HPDE6-E6E7 (cell line): ENCODE measurements at regions not wholly inside any gene's neighbourhood (a gene's known extent, or its start where the extent isn't known, plus 50 kb on each side); places are given as distances from the start of the nearest gene placed in this dataset.

ENCODE experiments used
- DNase-seq: peaks from one replicate; pipeline ENCODE4 v3.0.0; 2011; ENCODE audit warnings: missing footprints; ENCODE audit errors: extremely low spot score

DNA sequence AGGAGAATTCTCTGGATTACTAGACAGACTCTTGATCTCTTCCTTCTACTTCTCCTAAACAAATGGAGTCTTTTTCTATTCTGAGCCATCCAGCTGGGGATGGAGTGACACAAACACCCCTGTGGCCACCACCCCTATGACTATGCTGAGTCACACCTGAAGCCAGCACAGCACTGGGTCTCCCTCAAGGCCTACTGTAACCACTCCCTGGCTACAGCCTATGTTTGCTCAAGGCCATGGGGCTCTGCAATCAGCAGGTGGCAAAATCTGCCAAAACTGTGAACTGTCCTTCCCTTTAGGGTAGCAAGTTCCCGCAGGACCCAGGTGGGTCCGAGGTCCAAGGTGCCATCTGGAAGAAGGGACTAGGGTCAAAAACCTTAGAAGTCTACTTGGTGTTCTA lies 132.3 kb downstream of the TINAG start:
- DNase-seq, result no peak

DNA sequence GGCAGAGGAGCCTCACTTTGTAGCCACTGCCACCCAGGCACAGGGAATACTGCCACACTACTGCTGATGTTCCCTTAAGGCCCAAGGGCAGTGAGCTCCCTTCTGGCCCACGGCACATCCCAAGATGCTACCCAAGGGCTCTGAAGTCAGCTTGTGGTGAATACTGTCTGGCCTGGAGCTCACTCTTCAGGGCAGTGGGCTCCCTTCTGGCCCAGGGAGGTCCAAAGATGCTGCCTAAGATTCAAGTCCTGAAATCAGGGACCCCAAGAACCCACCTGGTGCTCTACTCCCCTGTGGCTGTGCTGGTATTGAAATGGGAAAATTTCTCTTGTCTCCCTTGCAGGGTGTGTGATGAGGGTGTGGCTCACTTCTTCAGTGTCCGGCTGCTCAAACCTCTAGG lies 132.8 kb downstream of the TINAG start:
- DNase-seq, result no peak

DNA sequence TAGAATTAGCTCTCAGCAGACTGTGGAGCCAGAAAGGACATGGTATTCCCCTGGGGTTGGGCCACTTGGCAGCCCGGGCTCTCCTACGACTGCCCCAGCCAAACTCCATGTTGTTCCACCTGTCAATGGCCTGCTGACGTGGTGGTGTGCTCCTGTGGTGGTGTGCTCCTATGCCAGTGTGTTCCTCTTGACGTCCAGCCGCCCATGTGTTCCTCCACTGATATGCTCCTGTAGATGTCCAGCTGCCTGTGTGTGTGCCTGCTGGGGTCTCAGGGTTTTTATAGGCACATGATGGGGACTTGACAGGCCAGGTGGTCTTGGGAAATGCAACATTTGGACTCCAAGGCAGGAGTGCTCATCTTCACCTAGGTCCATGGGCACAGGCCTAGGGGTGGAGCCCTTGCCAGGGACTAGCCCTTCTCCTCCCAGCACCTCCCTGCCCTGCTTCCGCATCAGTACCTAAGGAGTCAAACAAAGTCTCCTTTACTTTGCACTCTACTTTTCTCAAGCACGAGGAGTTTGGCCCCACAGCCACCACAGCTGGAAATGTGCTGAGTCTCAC lies 133.5 kb downstream of the TINAG start:
- DNase-seq, result no peak

DNA sequence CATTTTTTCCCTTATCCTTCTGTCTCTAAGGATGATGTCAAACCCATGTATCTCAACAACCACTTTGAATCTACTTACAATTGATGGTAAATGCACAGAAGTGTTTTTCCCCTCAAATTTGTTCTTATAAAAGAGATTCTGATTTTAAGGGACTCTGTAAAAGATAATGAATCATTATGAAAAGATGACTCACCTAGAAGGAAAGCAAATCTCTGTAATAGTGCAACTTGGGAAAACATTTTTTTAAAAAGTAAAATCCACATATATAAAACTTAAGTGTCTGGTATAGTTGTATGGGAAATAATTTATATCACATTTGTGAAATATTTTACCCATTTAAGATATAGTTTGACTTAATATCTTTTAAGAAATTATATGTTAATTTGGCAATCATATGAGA lies 137.0 kb downstream of the TINAG start:
- DNase-seq, result no peak

DNA sequence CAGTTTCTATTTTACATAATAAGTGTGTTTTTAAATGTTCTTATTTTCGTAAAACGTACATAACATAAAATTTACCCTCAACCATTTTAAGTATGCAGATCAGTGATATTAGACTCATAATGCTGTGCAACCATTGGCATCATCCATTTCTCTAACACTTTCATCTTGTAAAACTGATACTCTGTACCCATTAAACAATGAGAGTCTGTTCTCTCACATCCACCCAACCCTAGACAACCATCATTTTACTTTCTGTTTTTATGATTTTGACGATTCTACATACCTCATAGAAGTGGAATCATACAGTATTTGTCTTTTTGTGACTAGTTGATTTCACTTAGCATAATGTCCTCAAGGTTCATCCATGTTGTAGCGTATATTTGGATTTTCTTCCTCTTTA lies 140.4 kb downstream of the TINAG start:
- no peak for DNase-seq

DNA sequence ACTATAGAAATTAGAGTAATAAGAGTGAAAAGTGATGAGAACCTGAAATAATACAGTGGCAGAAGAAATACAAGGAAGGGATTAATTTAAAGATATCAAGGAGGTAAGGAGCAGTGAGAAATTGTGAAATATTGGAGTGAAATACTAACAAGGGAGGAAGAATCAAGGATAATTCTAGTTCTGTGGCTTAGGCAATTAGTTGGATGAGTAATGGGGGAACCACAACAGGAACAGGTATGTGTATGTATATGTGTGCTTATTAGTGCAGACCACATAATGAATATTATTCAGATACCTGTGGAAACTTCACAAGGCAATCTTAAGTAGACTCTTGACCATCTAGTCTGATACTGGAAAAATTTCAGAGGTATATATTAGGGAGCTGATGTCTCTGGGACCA lies 143.3 kb downstream of the TINAG start:
- no peak for DNase-seq

DNA sequence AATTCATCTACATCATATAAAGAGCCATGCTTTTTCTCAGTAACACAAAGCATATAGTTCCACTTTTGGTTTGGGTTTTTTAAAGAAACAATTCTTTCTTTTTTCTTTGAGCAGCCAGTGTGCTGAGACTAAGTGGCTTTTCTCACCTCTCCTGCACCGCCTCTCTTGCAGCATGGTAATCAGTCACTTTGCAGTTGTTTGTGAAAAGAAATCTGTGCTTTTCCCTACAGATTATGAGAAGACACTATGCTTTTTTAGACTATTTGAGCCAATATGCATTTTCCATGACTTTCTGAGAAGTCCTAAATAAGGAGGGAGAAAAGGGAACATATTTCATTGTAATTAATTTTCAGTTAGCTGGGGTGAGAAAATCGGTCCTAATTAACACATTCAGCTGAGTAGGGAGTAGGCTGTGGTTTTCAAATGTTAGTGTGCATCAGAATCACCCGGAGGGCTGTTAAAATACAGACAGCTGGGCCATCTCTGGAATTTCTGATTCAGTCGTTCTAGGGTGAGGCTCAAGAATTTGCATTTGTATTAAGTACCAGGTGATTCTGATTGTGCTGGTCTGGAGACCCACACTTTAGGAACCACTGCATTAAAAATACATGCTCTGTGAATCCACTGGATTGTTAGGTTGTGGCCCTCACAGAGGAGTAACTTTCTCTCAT lies 155.2 kb downstream of the TINAG start:
- no peak for DNase-seq

DNA sequence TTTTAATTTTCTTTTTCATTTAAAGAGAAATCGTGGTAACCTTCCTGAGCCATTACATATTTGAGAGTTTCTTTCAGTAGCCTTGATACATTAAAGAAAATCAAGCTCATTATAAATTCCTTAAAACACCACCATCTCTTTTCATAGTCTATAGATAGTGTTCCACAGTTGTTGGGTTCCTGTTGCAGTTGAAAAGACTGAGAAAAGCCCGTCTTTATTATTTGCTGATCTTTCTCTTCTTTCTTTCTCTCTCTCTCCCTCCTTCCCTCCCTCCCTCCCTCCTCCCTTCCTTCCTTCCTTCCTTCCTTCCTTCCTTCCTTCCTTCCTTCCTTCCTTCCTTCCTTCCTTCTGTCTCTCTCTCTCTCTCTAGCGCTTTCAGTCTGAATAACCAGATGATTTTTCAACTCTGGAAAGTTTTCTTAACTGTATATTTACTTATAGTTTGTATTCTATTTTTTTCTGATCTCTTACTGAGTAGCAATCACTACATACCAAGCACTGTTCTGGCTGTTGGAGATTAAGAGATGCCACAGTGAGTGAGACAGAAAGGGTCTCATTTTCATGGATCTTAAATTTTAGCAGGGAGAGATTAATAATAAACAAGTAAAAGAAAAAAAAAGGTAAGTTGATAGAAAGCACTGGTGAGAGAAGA lies 157.5 kb downstream of the TINAG start:
- DNase-seq, result no peak

DNA sequence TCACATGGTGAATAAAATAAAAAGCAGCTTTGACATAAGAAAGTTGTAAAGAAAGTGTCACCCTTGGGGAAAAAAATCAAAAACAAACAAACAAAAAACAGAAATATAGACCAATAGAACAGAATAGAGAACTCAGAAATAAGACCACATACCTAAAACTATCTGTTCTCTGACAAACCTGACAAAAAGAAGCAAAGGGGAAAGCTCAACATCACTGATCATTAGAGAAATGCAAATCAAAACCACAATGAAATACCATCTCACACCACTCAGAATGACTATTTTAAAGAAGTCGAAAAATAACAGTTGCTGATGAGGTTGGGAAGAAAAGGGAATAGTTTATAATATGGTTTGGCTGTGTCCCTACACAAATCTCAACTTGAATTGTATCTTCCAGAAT lies 159.1 kb downstream of the TINAG start:
- DNase-seq, result no peak

DNA sequence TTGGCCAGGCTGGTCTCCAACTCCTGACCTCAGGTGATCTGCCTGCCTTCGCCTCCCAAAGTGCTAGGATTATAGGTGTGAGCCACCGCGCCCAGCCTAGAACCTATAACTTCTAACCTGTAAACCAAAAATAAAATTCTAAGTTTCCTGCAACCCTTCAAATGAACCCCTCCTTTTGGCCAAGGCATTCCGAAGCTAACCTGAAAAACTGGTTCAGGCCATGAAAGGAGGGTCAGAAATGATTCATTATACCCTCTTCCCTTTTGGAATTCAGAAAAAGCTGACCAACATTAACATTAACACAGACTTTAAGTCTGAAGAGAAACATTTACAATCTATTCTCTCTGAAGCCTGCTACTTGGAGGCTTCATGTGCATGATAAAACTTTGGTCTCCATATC lies 165.1 kb downstream of the TINAG start:
- DNase-seq, result peak; percentile 6

DNA sequence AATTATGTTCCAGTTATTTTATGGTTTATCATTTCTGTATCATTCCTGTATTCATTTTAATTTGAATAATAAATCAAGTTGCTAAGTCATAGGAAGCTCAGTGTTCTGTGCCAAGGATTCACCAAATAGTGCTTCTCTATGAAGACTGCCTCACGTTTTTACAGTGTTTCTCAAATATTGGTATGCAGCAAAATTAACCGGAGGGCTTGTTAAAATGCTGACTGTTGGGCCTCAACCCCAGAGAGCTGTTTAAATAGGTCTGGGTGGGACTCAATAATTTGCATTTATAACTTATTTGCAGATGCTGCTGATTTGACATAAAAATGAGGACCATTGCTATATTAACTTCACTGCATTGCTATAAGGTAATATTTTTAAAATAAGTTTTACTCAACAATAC lies 166.7 kb downstream of the TINAG start:
- no peak for DNase-seq

DNA sequence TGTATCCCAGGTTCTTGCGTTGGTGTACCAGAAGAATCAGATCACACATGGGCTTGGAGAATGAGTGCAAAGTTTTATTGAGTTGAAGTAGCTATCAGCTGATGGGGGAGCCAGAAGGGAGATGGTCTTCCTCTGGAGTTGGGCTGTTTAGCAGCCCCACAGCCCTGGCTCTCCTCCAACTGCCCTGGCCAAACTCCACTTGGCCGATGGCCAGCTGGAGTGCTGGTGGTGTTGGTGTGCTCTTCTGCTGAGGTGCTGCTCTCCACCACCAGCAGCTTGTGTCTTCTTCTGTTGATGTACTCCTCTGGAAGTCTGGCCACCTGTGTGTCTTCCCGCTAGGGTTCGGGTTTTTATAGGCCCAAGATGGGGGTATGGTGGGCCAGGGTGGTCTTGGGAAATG lies 172.8 kb downstream of the TINAG start:
- no peak for DNase-seq

DNA sequence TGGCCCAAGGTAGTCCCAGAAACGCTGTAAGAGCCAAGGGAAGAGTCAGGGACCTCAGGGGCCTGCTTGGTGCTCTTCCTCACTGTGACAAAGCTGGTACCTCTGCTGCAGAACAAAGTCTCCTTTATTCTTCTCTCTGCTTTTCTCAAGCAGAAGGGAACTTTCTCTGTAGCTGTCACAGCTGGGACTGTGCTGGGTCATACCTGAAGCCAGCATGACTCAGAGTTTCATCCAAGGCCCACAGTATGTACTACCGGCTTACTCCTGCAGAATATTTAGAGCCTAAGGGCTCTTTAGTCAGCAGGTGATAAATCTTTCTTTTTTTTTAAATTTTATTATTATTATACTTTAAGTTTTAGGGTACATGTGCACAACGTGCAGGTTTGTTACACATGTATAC lies 183.2 kb downstream of the TINAG start:
- DNase-seq, result peak; percentile 50

DNA sequence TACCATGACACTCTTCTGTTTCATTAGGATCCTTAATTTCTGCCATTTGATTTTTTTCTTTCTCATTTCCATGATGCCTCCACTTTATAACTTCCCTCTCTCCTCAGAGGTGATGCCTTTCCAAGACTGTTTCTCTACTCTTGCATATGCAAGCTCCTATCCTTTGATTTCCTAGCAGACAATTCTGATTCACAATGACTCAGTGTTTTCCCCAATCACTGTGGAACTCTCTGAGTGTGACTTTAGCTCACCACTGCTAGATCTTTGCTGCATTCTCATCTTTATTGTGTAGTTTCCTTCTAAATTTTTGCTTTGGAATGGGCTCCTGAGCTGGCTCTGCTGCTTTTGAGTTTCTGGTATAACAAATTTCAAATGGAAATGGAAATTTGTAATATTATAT lies 184.9 kb downstream of the TINAG start:
- peak; percentile 34 for DNase-seq

DNA sequence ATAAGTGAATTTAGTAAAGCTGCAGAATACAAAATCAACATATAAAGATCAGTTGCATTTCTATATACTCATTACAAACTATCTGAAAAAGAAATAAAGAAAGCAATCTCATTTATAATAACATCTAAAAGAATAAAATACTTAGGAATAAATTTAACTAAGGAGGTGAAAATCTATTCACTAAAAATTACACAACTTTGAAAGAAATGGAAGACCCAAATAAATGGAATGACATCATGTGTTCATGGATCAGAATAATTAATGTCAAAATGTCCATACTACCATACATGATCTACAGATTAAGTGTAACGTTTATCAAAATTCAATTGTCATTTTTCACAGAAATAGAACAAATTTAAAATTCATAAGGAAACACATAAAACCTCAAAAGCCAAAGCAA lies 194.9 kb downstream of the TINAG start:
- no peak for DNase-seq

DNA sequence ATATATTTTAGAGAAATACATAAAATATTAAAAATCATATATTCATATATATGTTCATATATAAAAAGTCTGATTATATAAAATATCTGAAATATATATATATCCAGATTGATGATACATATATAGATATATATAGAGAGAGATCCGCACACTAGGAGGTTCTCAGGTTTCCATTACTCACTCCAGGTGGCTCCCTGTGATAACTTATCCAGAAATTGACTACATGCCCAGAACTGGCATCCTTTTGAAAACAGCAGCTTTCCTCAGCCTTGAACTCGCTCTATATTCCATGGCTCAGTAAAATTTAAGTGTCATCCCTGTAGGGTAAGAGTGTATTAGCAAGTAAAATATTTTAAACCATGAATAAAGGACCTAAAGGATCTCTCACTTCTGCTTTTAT lies 206.8 kb downstream of the TINAG start:
- DNase-seq, result peak; percentile 12

DNA sequence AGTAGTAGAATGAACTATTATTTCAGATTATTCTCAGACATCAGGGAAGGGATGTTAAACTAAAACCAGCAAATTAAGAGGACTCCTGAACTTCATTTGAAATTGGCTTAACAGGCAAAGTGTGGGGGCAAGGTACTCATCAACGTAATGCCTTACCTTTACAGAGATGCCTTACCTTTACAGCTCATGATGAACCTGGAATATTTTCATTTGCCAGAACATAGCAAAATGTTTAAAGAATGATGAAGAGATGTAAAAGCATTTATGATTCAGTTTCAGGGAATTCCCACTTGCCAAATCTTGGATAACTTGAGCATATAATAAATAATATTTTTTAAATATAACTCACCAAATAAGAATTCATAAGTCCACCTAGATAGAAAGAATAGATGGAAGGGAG lies 207.5 kb downstream of the TINAG start:
- no peak for DNase-seq

DNA sequence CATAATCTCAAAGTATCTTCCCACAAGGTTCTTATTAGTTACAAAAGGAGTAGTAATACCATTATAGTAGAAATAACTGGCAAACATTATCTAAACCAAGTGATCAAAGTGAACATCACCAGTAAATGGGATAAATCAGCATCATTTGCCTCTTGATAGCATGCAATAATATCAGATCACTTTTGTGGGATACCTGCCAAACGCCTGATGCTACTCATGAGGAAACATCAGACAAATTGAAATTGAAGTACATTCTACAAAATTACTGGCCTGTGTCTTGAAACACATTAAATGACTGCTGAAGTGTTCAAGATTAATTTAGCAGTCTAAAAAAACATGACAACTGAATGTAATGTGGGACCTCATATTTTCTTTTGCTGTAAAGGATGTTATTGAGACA lies 208.1 kb downstream of the TINAG start:
- no peak for DNase-seq

DNA sequence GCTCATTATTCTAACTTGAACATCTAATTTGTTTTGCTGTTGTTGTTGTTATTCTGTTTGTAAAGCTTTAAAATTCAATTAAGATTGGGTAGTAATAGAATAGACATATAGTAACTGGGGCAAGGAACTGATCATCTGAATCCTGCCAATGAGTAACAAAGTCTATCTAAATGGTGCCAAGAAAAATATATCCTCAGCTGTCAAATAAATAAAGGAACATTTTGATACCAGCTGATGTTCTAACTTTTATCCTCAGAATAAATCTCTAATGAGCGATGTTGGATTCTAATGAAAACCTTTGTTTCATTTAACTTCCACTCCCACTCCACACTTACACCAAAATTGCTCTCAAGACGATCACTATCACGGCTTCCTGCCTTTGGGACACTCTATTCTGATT lies 210.9 kb downstream of the TINAG start:
- no peak for DNase-seq

DNA sequence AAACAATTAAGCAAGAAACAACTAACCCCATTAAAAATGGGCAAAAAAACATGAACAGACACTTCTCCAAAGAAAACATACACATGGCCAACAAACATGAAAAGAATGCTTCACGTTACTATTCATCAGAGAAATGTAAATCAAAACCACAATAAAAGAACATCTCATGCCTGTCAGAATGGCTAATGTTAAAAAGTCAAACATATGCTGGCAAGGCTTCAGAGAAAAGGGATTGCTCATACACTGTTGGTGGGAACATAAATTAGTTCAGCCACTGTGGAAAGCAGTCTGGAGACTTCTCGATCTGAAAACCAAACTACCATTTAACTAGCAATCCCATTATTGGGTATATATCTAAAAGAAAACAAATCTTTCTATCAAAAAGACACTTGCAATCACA lies 217.5 kb downstream of the TINAG start:
- DNase-seq, result no peak

DNA sequence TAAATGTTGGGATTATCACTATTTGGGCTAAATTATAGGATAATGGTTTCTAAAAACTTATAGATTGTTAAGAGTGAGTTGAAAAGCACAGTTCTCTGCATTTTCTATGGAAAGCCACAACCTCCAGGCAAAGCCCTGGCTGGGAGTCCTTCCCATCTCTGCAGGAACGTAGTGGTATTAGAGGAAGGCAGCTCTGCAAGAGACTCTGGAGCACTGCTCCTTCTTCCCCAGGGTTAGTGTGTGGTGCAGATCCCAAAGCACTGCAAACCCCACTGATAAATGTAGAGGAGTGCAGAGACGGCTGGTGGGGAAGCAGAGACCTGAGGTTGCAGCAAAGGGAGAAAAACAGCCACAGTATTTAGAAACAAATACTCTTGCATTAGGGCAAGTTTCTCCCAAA lies 225.3 kb downstream of the TINAG start:
- no peak for DNase-seq

DNA sequence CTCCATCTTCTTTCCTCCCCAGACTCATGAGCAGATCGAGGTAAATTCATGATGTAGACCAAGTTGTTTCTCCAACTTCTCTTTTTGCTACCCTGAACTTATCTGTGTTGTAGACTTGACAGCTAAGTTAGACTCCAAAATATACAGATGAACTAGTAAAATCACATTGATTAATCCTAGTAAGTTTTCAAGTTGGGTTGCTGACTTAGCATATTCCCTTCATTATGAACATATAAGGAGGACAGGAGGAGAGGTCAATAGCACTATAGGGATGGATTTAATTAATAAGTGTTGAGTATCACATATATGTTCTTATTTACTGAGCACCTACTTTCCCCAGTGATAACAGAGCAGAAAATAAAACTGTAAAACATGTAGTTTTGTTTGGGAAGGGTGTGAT lies 227.3 kb downstream of the TINAG start:
- DNase-seq, result no peak

DNA sequence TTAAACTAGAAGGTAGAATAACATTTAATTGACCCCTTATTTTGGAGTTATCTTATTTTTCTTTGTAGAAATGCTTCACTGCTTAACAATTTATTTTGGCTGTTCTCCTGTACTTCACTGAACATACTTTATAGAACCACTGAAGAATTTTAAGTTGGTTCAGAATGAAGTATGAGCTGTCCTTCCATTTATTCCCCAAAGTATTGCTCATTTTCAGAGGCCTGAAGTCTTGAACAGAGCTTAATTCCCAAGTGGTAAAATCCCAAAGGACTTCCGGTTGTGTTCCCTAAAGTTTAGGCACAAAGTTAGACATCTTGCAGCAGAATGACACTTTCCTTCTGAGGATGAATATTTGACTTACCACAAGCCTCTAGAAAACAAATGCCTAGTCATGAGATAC lies 233.3 kb downstream of the TINAG start:
- no peak for DNase-seq

DNA sequence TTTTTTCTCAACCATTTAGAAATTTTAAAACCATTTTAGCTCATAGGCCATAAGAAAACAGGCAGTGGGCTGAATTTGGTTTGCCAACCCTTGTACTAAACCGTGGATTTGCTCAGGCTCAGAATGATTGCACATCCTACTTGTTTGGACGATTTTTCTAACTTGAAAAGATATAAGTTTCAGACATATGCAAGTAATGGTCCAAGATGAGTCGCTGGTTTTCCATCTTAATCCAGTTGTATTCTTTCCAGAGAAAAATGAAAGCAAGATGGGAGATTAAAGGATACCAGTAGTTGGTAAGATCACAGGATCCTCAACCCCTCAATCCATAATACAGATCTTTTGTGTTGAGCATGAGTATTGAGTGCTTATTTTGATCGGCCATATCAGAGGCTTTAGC lies 250.9 kb downstream of the TINAG start:
- DNase-seq, result no peak
